ENCODE measurements at regions not wholly inside any gene's neighbourhood (a gene's known extent, or its start where the extent isn't known, plus 50 kb on each side); places are given as distances from the start of the nearest gene placed in this dataset.

DNA sequence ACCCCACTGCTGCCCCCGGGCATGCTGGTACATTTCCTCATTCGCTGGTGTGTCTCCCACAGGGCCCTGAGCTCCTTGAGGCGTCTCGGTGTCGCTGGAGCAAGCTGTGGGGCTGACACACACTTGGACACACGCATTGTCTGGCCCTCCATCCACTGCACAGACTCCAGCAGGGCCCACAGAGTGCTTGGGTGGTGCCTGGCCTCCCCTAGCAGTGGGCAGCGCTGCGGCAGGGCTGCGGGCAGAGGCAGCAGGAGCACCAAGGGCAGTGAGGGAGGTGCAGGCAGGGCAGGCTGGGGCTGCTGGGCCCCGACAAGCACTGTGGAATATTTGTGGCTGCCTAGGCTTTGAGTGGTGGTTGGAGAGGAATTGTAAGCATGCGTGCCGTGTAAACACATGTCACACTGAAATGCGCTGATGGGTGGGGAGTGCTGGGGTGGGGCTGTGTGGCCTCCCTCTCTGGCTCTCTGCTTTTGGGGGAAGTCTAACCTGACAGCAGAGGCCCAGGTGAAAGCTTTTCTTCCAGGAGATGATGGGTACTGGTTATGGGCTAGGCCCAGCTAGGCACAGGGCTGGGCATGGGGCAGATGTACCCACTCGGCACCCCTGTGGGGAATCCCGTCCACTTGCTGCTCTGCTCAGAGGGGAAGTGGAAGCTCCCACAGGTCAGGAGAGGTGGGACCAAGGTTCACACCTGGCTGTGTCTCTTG is 55.5 kb upstream of the HS6ST1 start:
- intact Hi-C loops (cut with DNase I): no loop called here
- no peaks in the 10 kb centered on the region for H3K36me3 ChIP-seq (replicated peaks in 1 of 2; ENCODE audit: insufficient read depth in 1 of 2, low read depth in 2 of 2)
- no peaks in the 10 kb centered on the region for H3K9me3 ChIP-seq
- DNase-seq (no peak), ATAC-seq (no peak)
- peak overlapping the region in 1 of 4 donors; percentile 61 for H3K27ac ChIP-seq
- H3K4me1 ChIP-seq: peaks cover 27% of the 10 kb centered on the region
- WGBS, 2 donors: 94 to 95% methylated on average over 10 to 15 of the region's 15 CpGs
- H3K27me3 ChIP-seq: no peaks in the 10 kb centered on the region
- TF ChIP-seq POLR2A (IDR thresholded peaks at IDR 0.05): no peak
- TF ChIP-seq, protein P1, sequence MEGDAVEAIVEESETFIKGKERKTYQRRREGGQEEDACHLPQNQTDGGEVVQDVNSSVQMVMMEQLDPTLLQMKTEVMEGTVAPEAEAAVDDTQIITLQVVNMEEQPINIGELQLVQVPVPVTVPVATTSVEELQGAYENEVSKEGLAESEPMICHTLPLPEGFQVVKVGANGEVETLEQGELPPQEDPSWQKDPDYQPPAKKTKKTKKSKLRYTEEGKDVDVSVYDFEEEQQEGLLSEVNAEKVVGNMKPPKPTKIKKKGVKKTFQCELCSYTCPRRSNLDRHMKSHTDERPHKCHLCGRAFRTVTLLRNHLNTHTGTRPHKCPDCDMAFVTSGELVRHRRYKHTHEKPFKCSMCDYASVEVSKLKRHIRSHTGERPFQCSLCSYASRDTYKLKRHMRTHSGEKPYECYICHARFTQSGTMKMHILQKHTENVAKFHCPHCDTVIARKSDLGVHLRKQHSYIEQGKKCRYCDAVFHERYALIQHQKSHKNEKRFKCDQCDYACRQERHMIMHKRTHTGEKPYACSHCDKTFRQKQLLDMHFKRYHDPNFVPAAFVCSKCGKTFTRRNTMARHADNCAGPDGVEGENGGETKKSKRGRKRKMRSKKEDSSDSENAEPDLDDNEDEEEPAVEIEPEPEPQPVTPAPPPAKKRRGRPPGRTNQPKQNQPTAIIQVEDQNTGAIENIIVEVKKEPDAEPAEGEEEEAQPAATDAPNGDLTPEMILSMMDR (IDR thresholded peaks at IDR 0.05): no peak
- no peak overlapping the region for H3K4me3 ChIP-seq

DNA sequence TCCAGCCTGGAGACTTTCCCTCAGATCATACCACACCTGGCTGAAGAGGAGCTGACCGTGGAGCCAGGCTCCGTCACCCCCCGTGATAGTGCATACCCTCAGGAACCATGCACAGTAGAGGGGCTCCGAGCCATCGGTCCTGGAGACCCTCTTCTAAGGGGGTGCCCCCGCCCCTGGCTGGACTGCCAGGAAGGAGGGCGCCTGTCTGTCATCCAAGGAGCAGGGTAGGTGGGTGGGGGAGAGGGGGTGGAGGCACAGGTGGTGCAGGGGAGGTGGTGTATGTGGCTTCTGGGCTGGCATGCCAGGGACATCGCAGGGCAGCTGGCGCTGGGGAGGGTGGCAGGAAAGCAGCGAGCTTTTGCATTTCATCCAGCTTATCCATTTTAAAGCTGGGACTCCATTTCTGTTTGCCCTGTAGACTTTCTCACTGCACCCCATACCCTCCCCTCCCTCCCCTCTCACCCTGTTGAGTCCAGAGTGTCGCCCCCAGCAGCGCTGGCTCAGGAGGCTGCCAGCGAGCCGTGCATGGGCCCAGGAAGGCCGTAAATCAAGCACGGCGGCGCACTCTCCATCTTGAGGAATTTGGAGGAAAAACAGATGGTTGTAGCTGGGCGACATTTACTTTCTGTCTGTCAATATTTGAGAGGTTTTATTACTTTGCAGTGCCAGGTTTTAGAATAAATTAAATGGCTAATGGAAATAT is 56.2 kb upstream of the HS6ST1 start:
- Histone ChIP-seq H3K4me3 (no peak overlapping the region), H3K36me3 (replicated peaks in 1 of 2; ENCODE audit: insufficient read depth in 1 of 2, low read depth in 2 of 2) (no peaks in the 10 kb centered on the region), H3K27me3 (no peaks in the 10 kb centered on the region), H3K9me3 (no peaks in the 10 kb centered on the region), H3K4me1 (peaks cover 29% of the 10 kb centered on the region), H3K27ac (peak overlapping the region in 2 of 4 donors; percentile 50 to 61)
- TF ChIP-seq POLR2A (IDR thresholded peaks at IDR 0.05): no peak
- TF ChIP-seq, protein P1 (IDR thresholded peaks at IDR 0.05): no peak
- intact Hi-C loops (cut with DNase I): no loop called here
- DNase-seq (peak in 1 of 4 donors; percentile 13), ATAC-seq (peak; percentile 43)
- WGBS, 2 donors: 74 to 79% methylated on average over 17 to 19 of the region's 19 CpGs

DNA sequence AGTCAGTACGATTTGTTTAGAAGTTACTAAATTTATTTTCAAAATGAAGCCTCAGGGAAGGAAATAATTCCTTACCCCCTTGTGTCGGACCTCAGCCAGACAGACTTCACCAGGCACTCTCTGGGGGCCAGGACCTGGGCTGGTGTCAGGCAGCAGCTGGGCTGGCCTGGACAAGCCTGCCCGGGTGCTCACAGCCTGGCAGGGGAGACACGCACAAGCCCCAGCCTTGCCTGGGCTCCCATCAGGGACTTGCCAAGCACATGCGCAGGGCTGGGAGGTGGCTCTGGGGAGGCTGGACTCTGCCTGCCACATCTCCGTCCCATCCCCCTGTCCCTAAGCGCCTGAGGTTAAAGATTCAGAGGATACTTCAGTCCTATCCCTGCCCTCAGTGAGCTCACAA is 56.8 kb upstream of the HS6ST1 start:
- intact Hi-C loops (cut with DNase I): no loop called here
- no peaks in the 10 kb centered on the region for H3K9me3 ChIP-seq
- no peaks in the 10 kb centered on the region for H3K36me3 ChIP-seq (replicated peaks in 1 of 2; ENCODE audit: insufficient read depth in 1 of 2, low read depth in 2 of 2)
- no peak overlapping the region for H3K4me3 ChIP-seq
- TF ChIP-seq, protein P1 (IDR thresholded peaks at IDR 0.05): no peak
- no peak for TF ChIP-seq POLR2A (IDR thresholded peaks at IDR 0.05)
- H3K27me3 ChIP-seq: no peaks in the 10 kb centered on the region
- ATAC-seq: peak; percentile 13
- peaks cover 31% of the 10 kb centered on the region for H3K4me1 ChIP-seq
- H3K27ac ChIP-seq: peak overlapping the region in 2 of 4 donors; percentile 50 to 61
- DNase-seq: peak in 2 of 4 donors; percentile 11 to 22
- 64 to 71% methylated on average over 7 of the region's 7 CpGs for WGBS, 2 donors

DNA sequence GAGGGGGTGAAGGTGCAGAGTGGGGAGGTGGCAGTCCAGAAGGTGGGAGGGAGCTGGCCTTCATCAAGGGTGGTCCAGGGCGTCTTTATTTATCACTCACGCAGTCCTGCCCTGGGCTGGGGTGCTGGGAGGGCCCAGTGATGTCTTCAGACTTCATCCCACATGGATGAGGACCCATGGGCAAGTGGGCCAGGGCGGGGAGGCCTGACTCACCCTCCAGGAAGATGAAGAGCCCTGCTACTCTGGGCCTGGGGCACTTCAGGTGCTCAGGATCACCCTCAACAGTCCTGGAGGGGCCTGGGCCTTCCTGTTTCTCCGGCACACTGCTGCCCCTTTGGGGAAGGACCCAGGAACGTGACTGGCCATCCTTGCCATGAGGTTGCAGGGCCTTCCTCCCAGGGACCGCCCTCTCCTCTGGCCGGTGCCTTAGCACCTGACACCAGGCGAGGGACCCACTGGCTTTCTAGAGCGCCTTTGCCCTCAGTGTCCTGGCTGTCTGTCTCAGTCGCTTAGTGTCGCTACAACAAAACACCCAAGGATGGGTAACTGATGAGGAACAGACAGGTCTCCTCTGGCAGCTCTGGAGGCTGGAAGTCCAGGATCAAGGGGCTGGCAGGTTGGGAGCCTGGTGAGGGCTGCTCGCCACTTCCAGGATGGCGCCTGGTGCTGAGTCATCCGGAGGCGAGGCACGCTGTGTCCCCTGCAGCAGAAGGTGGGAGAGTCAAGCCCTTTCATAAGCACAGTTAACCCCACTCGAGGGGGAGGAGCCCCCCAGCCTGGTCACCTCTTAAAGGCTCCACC is 57.8 kb upstream of the HS6ST1 start:
- TF ChIP-seq POLR2A (IDR thresholded peaks at IDR 0.05): no peak
- TF ChIP-seq, protein P1 (IDR thresholded peaks at IDR 0.05): no peak
- peak overlapping the region in 1 of 4 donors; percentile 61 for H3K27ac ChIP-seq
- H3K4me1 ChIP-seq: peaks cover 31% of the 10 kb centered on the region
- 76 to 90% methylated on average over 6 to 17 of the region's 17 CpGs for WGBS, 2 donors
- H3K9me3 ChIP-seq: no peaks in the 10 kb centered on the region
- no peak overlapping the region for H3K4me3 ChIP-seq
- no peak for ATAC-seq
- peak in 2 of 4 donors; percentile 5 to 10 for DNase-seq
- no peaks in the 10 kb centered on the region for H3K36me3 ChIP-seq (replicated peaks in 1 of 2; ENCODE audit: insufficient read depth in 1 of 2, low read depth in 2 of 2)
- H3K27me3 ChIP-seq: no peaks in the 10 kb centered on the region
- intact Hi-C loops (cut with DNase I): no loop called here
